HCT116 (cell line): ENCODE measurements at regions not wholly inside any gene's neighbourhood (a gene's known extent, or its start where the extent isn't known, plus 50 kb on each side); places are given as distances from the start of the nearest gene placed in this dataset.

Experiments used
- ATAC-seq: fragments of 200-7000 bp; cut with Tn5 transposase; 2 replicates; pipeline ENCODE4 v1.9.1; 2020; ENCODE audit warnings: mild to moderate bottlenecking, moderate library complexity
- BruUV-seq: library from RNA; stranded (reverse); fragments of 400-500 nt; replicated peaks from 2 replicates; lab custom pipeline; 2021; lab: Mats Ljungman, UMichigan
- CTCF ChIA-PET: fragments of 300-600 bp; sonication (Branson Sonifier 250); formaldehyde crosslinking; loops from one replicate; lab custom pipeline; 2021; ENCODE audit warnings: antibody characterized with exemption; lab: Charles Lee
- POLR2A ChIA-PET: fragments of 300-600, 350-600 bp; sonication (Branson Sonifier 250); formaldehyde crosslinking; loops from one replicate; lab custom pipeline; 2021; ENCODE audit warnings: antibody characterized with exemption; lab: Charles Lee
- RAD21 ChIA-PET, 2 experiments: fragments of 300-600 bp; sonication (Branson Sonifier 250); formaldehyde crosslinking; loops; one replicate each; lab custom pipeline; 2023; ENCODE audit warnings: low total read pairs in 2 of 2; ENCODE audit not compliant: uncharacterized antibody in 2 of 2, unreplicated experiment in 2 of 2, low non-redundant PET in 1 of 2; lab: Charles Lee
- DNase-seq: peaks from one replicate; pipeline ENCODE4 v3.0.0-alpha.2; 2010; ENCODE audit warnings: low read depth, low spot score
- H2AFZ ChIP-seq: fragments of 200-600 bp; shearing (Covaris generic), sonication (generic); 2 replicates; pipeline ENCODE4 v1.6.1; 2017; ENCODE audit warnings: low read depth, mixed run types, mixed read lengths, antibody characterized with exemption, low read length; ENCODE audit not compliant: poor library complexity, severe bottlenecking
- H3K27ac ChIP-seq: 2 replicates; pipeline ENCODE4 v1.5.1; 2012; ENCODE audit warnings: low read depth, low read length
- H3K27me3 ChIP-seq: fragments of 200-600 bp; sonication (generic); 2 replicates; pipeline ENCODE4 v1.6.1; 2016; ENCODE audit warnings: mixed run types, low read length, mixed read lengths; ENCODE audit not compliant: insufficient read depth
- H3K36me3 ChIP-seq, 2 experiments: fragments of 200-500 bp in 1 of 2; fragments of 200-600 bp in 1 of 2; sonication (Bioruptor generic) in 1 of 2; sonication (generic) in 1 of 2; 2 replicates each; pipeline versions ENCODE4 v1.5.1 to v1.6.1; 2014 to 2016; ENCODE audit warnings: low read length in 2 of 2, inconsistent platforms in 1 of 2, mixed read lengths in 1 of 2, mixed run types in 1 of 2; ENCODE audit not compliant: insufficient read depth in 2 of 2, control insufficient read depth in 1 of 2
- H3K4me1 ChIP-seq, 2 experiments: fragments of 200-600 bp in 1 of 2; sonication (generic) in 1 of 2; 2 replicates each; pipeline versions ENCODE4 v1.5.1 to v1.6.1; 2012 to 2017; ENCODE audit warnings: low read length in 2 of 2, inconsistent platforms in 1 of 2, mild to moderate bottlenecking in 1 of 2, mixed read lengths in 1 of 2, mixed run types in 1 of 2, moderate library complexity in 1 of 2; ENCODE audit not compliant: insufficient read depth in 2 of 2, control insufficient read depth in 1 of 2
- H3K4me2 ChIP-seq: fragments of 200-600 bp; sonication (generic); 2 replicates; pipeline ENCODE4 v1.6.1; 2017; ENCODE audit warnings: mixed run types, low read length, mixed read lengths
- H3K4me3 ChIP-seq, 2 experiments: fragments of 200-600 bp in 1 of 2; sonication (generic) in 1 of 2; replicated peaks in 1 of 2; 2 replicates each; pipeline ENCODE4 v1.5.1; 2011 to 2016; ENCODE audit warnings: low read length in 2 of 2, control low read depth in 1 of 2, low read depth in 1 of 2, mild to moderate bottlenecking in 1 of 2, mixed read lengths in 1 of 2, mixed run types in 1 of 2
- H3K79me2 ChIP-seq: fragments of 200-600 bp; sonication (generic); 2 replicates; pipeline ENCODE4 v1.6.1; 2017; ENCODE audit warnings: mild to moderate bottlenecking, mixed run types, low read length, moderate library complexity, mixed read lengths; ENCODE audit not compliant: insufficient read depth
- H3K9ac ChIP-seq: fragments of 200-600 bp; sonication (generic); 2 replicates; pipeline ENCODE4 v1.6.1; 2016; ENCODE audit warnings: low read length, mixed read lengths
- H3K9me2 ChIP-seq: fragments of 200-600 bp; sonication (generic), shearing (Covaris generic); 2 replicates; pipeline ENCODE4 v1.6.1; 2017; ENCODE audit warnings: mixed run types, mild to moderate bottlenecking, moderate library complexity; ENCODE audit not compliant: insufficient read depth
- H3K9me3 ChIP-seq, 2 experiments: fragments of 200-500 bp in 1 of 2; fragments of 200-600 bp in 1 of 2; sonication (Bioruptor generic) in 1 of 2; sonication (generic) in 1 of 2; 2 replicates each; pipeline ENCODE4 v1.6.1; 2014 to 2017; ENCODE audit warnings: low read length in 2 of 2, mixed read lengths in 2 of 2, inconsistent platforms in 1 of 2, low read depth in 1 of 2, mild to moderate bottlenecking in 1 of 2, mixed run types in 1 of 2, moderate library complexity in 1 of 2; ENCODE audit not compliant: control insufficient read depth in 1 of 2, insufficient read depth in 1 of 2
- H4K20me1 ChIP-seq: fragments of 200-600 bp; sonication (generic), shearing (Covaris generic); 2 replicates; pipeline ENCODE4 v1.6.1; 2017; ENCODE audit warnings: mixed run types, mild to moderate bottlenecking, moderate library complexity; ENCODE audit not compliant: insufficient read depth
- EGR1 ChIP-seq: IDR thresholded peaks from 2 replicates; pipeline ENCODE4 v1.6.1; 2012; ENCODE audit warnings: low read depth
- FOSL1 ChIP-seq: IDR thresholded peaks from 2 replicates; pipeline ENCODE4 v1.6.1; 2012; ENCODE audit warnings: low read depth
- JUND ChIP-seq: IDR thresholded peaks from 2 replicates; pipeline ENCODE4 v1.6.1; 2012
- POLR2A ChIP-seq: IDR thresholded peaks from 2 replicates; pipeline ENCODE4 v1.7.0; 2011; ENCODE audit warnings: borderline replicate concordance; ENCODE audit not compliant: insufficient read depth, insufficient read length; ENCODE audit errors: extremely low read depth
- POLR2AphosphoS5 ChIP-seq: IDR thresholded peaks from 2 replicates; pipeline ENCODE4 v1.6.1; 2011; ENCODE audit warnings: mild to moderate bottlenecking, low read depth, low read length, moderate library complexity
- SIN3A ChIP-seq: IDR thresholded peaks from 2 replicates; pipeline ENCODE4 v1.6.1; 2012; ENCODE audit warnings: low read depth
- SRF ChIP-seq: IDR thresholded peaks from 2 replicates; pipeline ENCODE4 v1.6.1; 2012; ENCODE audit warnings: low read depth
- TCF7L2 ChIP-seq: IDR thresholded peaks from 2 replicates; pipeline ENCODE4 v1.7.0; 2011; ENCODE audit warnings: borderline replicate concordance, inconsistent platforms; ENCODE audit not compliant: insufficient read depth, insufficient read length; ENCODE audit errors: extremely low read depth
- YY1 ChIP-seq: IDR thresholded peaks from 2 replicates; pipeline ENCODE4 v1.6.1; 2011; ENCODE audit warnings: low read length, low read depth, moderate library complexity, mild to moderate bottlenecking; ENCODE audit not compliant: insufficient replicate concordance; ENCODE audit errors: extremely low read depth
- intact Hi-C: fragments of 100-400 bp; cut with micrococcal nuclease; formaldehyde crosslinking; loops from 2 replicates; pipeline ENCODE4 v1.10.0; 2022
- TF ChIP-seq, protein P1 (sequence below): IDR thresholded peaks from 2 replicates; pipeline ENCODE4 v1.6.1; 2012; ENCODE audit warnings: low read depth

DNA sequence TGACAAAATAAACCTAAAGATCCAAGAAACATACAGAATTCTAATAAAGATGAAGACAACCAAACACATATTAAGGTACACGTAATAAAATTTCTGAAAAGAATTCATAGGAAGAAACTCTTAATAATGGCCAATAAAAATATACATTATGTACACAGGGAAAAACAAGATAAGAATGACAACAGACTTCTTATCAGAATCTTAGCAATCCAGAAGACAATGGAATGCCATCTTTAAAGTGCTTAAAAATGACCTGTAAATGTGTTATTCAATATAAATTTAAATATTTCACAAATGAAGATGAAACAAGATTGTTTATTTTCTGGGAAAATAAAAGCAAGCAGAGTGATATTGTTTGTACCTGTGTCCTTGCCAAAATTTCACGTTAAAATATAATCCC lies 530.4 kb upstream of the PTBP2 start:
- H3K27me3 ChIP-seq = no peaks in the 10 kb centered on the region
- no peaks in the 10 kb centered on the region for H3K4me1 ChIP-seq
- CTCF ChIA-PET = no interaction called here
- H3K36me3 ChIP-seq = no peaks in the 10 kb centered on the region
- H3K27ac ChIP-seq = no peak overlapping the region
- RAD21 ChIA-PET = no interaction called here
- intact Hi-C loops = no loop called here
- H3K9ac ChIP-seq = no peak overlapping the region
- H2AFZ ChIP-seq = no peak overlapping the region
- H4K20me1 ChIP-seq = no peaks in the 10 kb centered on the region
- ATAC-seq (no peak), DNase-seq (no peak)
- H3K4me3 ChIP-seq = no peak overlapping the region
- H3K9me2 ChIP-seq = no peaks in the 10 kb centered on the region
- BruUV-seq = no TSS peak
- peaks cover 0 to 4% of the 10 kb centered on the region in 2 experiments; a peak in 2 of 4 replicates for H3K9me3 ChIP-seq
- POLR2A ChIA-PET = no interaction called here
- H3K79me2 ChIP-seq = no peaks in the 10 kb centered on the region
- no peak for TF ChIP-seq SRF
- TF ChIP-seq JUND = no peak
- no peak for TF ChIP-seq POLR2AphosphoS5
- no peak for TF ChIP-seq FOSL1
- no peak for TF ChIP-seq POLR2A
- no peak for TF ChIP-seq EGR1
- no peak for TF ChIP-seq SIN3A
- TF ChIP-seq TCF7L2 = no peak
- no peak for TF ChIP-seq YY1
- TF ChIP-seq, protein P1, sequence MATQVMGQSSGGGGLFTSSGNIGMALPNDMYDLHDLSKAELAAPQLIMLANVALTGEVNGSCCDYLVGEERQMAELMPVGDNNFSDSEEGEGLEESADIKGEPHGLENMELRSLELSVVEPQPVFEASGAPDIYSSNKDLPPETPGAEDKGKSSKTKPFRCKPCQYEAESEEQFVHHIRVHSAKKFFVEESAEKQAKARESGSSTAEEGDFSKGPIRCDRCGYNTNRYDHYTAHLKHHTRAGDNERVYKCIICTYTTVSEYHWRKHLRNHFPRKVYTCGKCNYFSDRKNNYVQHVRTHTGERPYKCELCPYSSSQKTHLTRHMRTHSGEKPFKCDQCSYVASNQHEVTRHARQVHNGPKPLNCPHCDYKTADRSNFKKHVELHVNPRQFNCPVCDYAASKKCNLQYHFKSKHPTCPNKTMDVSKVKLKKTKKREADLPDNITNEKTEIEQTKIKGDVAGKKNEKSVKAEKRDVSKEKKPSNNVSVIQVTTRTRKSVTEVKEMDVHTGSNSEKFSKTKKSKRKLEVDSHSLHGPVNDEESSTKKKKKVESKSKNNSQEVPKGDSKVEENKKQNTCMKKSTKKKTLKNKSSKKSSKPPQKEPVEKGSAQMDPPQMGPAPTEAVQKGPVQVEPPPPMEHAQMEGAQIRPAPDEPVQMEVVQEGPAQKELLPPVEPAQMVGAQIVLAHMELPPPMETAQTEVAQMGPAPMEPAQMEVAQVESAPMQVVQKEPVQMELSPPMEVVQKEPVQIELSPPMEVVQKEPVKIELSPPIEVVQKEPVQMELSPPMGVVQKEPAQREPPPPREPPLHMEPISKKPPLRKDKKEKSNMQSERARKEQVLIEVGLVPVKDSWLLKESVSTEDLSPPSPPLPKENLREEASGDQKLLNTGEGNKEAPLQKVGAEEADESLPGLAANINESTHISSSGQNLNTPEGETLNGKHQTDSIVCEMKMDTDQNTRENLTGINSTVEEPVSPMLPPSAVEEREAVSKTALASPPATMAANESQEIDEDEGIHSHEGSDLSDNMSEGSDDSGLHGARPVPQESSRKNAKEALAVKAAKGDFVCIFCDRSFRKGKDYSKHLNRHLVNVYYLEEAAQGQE = no peak
- no peak overlapping the region for H3K4me2 ChIP-seq
